CD4-positive, alpha-beta T cell treated with Interleukin-2 at 100 ng/mL for 4 hours (primary cell): ENCODE measurements at regions not wholly inside any gene's neighbourhood (a gene's known extent, or its start where the extent isn't known, plus 50 kb on each side); places are given as distances from the start of the nearest gene placed in this dataset.
"Not testable (repeated sequence)": the region's sequence is repeated elsewhere in the genome, so short reads cannot be mapped to it uniquely, and the experiment has no call there.

Source experiments
- DNase-seq: peaks from one replicate; pipeline ENCODE4 v3.0.0-alpha.2; 2020; ENCODE audit warnings: low spot score

- not testable (repeated sequence) for DNase-seq
Measured at GRCh38 chr13:79607895-79608294, 126.9 kb downstream of the NDFIP2 start.
